ENCODE measurements at regions not wholly inside any gene's neighbourhood (a gene's known extent, or its start where the extent isn't known, plus 50 kb on each side); places are given as distances from the start of the nearest gene placed in this dataset.

GRCh38 chr21:16279731-16280581 is 550.2 kb downstream of the USP25 start:
- no peak for FAIRE-seq
- no peak for TF ChIP-seq POU2F2 (IDR thresholded peaks at IDR 0.05; ENCODE audit: low read depth, low read length)
- TF ChIP-seq TAF1 (IDR thresholded peaks at IDR 0.05; ENCODE audit: low read depth, low read length), result no peak
- no peak for TF ChIP-seq SPI1 (IDR thresholded peaks at IDR 0.05; ENCODE audit: low read depth, low read length)
- no peak for TF ChIP-seq POLR2AphosphoS5 (IDR thresholded peaks at IDR 0.05; ENCODE audit: low read depth, low read length)
- TF ChIP-seq POLR2A (IDR thresholded peaks at IDR 0.05; ENCODE audit: low read depth, low read length), result no peak
- TF ChIP-seq PAX5 (IDR thresholded peaks at IDR 0.05; ENCODE audit: insufficient read depth, low read length, severe bottlenecking), result no peak
- DNase-seq (ENCODE audit: insufficient read length, low spot score), result no peak

GRCh38 chr21:16280686-16281091 is 550.9 kb downstream of the USP25 start:
- FAIRE-seq, result no peak

DNA sequence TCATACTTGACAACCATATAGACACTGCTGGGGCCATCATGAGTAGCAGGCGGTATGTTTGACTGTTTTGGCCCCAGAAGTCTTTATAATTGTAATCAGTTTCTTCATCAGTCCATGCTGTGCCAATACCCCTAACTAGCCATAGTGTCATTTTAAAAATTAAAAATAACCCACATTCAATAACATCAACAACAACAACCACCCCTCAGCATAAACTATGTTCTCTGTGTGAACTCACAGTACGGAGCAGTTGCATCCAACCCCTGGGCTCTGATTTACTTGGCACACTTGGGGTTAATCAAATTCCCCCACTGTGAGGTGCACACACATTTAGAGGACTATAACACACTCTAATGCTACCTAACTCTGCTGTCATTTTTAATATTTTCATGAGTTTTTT is 553.7 kb downstream of the USP25 start:
- no peak for DNase-seq (ENCODE audit: insufficient read length, low spot score)
- FAIRE-seq, result no peak
- TF ChIP-seq POLR2A (IDR thresholded peaks at IDR 0.05; ENCODE audit: low read depth, low read length) (no peak), POLR2AphosphoS5 (IDR thresholded peaks at IDR 0.05; ENCODE audit: low read depth, low read length) (no peak), POU2F2 (IDR thresholded peaks at IDR 0.05; ENCODE audit: low read depth, low read length) (no peak), PAX5 (IDR thresholded peaks at IDR 0.05; ENCODE audit: insufficient read depth, low read length, severe bottlenecking) (no peak), SPI1 (IDR thresholded peaks at IDR 0.05; ENCODE audit: low read depth, low read length) (no peak), TAF1 (IDR thresholded peaks at IDR 0.05; ENCODE audit: low read depth, low read length) (no peak)

More at GRCh38 chr21:16280686-16281091, 550.9 kb downstream of the USP25 start:
- no peak for DNase-seq (ENCODE audit: insufficient read length, low spot score)
- TF ChIP-seq SPI1 (IDR thresholded peaks at IDR 0.05; ENCODE audit: low read depth, low read length) (no peak), POU2F2 (IDR thresholded peaks at IDR 0.05; ENCODE audit: low read depth, low read length) (no peak), POLR2AphosphoS5 (IDR thresholded peaks at IDR 0.05; ENCODE audit: low read depth, low read length) (no peak), PAX5 (IDR thresholded peaks at IDR 0.05; ENCODE audit: insufficient read depth, low read length, severe bottlenecking) (no peak)

GRCh38 chr21:16285605-16286126 is 555.9 kb downstream of the USP25 start:
- no peak for TF ChIP-seq POU2F2 (IDR thresholded peaks at IDR 0.05; ENCODE audit: low read depth, low read length)
- TF ChIP-seq POLR2A (IDR thresholded peaks at IDR 0.05; ENCODE audit: low read depth, low read length), result no peak
- no peak for DNase-seq (ENCODE audit: insufficient read length, low spot score)
- no peak for FAIRE-seq

DNA sequence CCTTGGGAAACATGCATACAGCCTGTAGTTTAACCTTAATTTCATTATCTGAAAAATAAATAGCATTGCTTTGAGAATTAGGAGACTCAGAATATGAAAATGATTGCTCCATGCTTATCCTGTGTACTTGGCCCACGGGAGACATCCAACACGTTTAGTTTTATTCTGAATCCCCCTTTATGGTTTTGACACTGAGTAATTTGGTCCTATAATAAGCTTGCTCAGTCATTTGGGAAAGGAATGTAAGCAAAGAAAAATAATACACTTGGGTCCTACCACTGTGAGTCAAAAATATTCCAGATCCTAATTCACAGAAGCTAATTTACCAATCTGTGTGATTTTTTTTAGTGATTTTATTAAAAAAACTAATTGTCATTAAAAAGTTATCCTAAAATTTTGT is 557.3 kb downstream of the USP25 start:
- DNase-seq (ENCODE audit: insufficient read length, low spot score) (no peak), FAIRE-seq (no peak)
- TF ChIP-seq SPI1 (IDR thresholded peaks at IDR 0.05; ENCODE audit: low read depth, low read length) (no peak), POLR2A (IDR thresholded peaks at IDR 0.05; ENCODE audit: low read depth, low read length) (no peak), POU2F2 (IDR thresholded peaks at IDR 0.05; ENCODE audit: low read depth, low read length) (no peak), POLR2AphosphoS5 (IDR thresholded peaks at IDR 0.05; ENCODE audit: low read depth, low read length) (no peak), TAF1 (IDR thresholded peaks at IDR 0.05; ENCODE audit: low read depth, low read length) (no peak), PAX5 (IDR thresholded peaks at IDR 0.05; ENCODE audit: insufficient read depth, low read length, severe bottlenecking) (no peak)

DNA sequence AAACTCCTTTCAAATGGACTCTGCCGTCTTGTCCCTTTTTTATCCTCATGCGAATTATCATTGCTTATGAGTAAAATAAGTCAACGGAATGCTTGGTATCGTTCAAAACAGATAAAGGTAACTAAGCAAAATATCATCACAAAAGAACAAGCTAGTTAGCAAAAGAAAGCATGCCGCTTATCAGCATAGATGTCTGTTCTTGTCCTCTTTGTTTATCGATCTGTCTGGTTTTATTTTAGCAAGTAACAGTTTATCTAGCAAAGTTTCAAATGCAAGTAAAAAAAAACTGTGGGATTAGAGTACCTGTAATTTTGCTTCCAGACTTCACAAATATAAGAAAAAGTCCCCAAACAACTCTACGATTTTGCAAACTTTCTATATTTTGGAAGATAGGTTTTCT is 561.5 kb downstream of the USP25 start:
- TF ChIP-seq POU2F2 (IDR thresholded peaks at IDR 0.05; ENCODE audit: low read depth, low read length), result no peak
- TF ChIP-seq SPI1 (IDR thresholded peaks at IDR 0.05; ENCODE audit: low read depth, low read length), result no peak
- no peak for TF ChIP-seq TAF1 (IDR thresholded peaks at IDR 0.05; ENCODE audit: low read depth, low read length)
- TF ChIP-seq POLR2A (IDR thresholded peaks at IDR 0.05; ENCODE audit: low read depth, low read length), result no peak
- no peak for TF ChIP-seq PAX5 (IDR thresholded peaks at IDR 0.05; ENCODE audit: insufficient read depth, low read length, severe bottlenecking)
- no peak for TF ChIP-seq POLR2AphosphoS5 (IDR thresholded peaks at IDR 0.05; ENCODE audit: low read depth, low read length)
- DNase-seq (ENCODE audit: insufficient read length, low spot score), result no peak
- no peak for FAIRE-seq

- TF ChIP-seq POLR2AphosphoS5 (IDR thresholded peaks at IDR 0.05; ENCODE audit: low read depth, low read length), result no peak
- TF ChIP-seq POLR2A (IDR thresholded peaks at IDR 0.05; ENCODE audit: low read depth, low read length), result no peak
- TF ChIP-seq TAF1 (IDR thresholded peaks at IDR 0.05; ENCODE audit: low read depth, low read length), result no peak
- TF ChIP-seq PAX5 (IDR thresholded peaks at IDR 0.05; ENCODE audit: insufficient read depth, low read length, severe bottlenecking), result no peak
- TF ChIP-seq POU2F2 (IDR thresholded peaks at IDR 0.05; ENCODE audit: low read depth, low read length), result no peak
- no peak for TF ChIP-seq SPI1 (IDR thresholded peaks at IDR 0.05; ENCODE audit: low read depth, low read length)
Measured at GRCh38 chr21:16294128-16294527, 564.3 kb downstream of the USP25 start.

GRCh38 chr21:16302851-16303282 is 573.1 kb downstream of the USP25 start:
- TF ChIP-seq POU2F2 (IDR thresholded peaks at IDR 0.05; ENCODE audit: low read depth, low read length), result no peak
- no peak for TF ChIP-seq TAF1 (IDR thresholded peaks at IDR 0.05; ENCODE audit: low read depth, low read length)
- no peak for TF ChIP-seq POLR2A (IDR thresholded peaks at IDR 0.05; ENCODE audit: low read depth, low read length)
- no peak for TF ChIP-seq SPI1 (IDR thresholded peaks at IDR 0.05; ENCODE audit: low read depth, low read length)
- TF ChIP-seq POLR2AphosphoS5 (IDR thresholded peaks at IDR 0.05; ENCODE audit: low read depth, low read length), result no peak
- no peak for TF ChIP-seq PAX5 (IDR thresholded peaks at IDR 0.05; ENCODE audit: insufficient read depth, low read length, severe bottlenecking)
- FAIRE-seq (no peak), DNase-seq (ENCODE audit: insufficient read length, low spot score) (no peak)

More at GRCh38 chr21:16294128-16294527, 564.3 kb downstream of the USP25 start:
- DNase-seq (ENCODE audit: insufficient read length, low spot score), result no peak
- no peak for FAIRE-seq

GRCh38 chr21:16304174-16305095 is 574.7 kb downstream of the USP25 start:
- no peak for FAIRE-seq
- no peak for DNase-seq (ENCODE audit: insufficient read length, low spot score)
- TF ChIP-seq POLR2AphosphoS5 (IDR thresholded peaks at IDR 0.05; ENCODE audit: low read depth, low read length), result no peak
- no peak for TF ChIP-seq POLR2A (IDR thresholded peaks at IDR 0.05; ENCODE audit: low read depth, low read length)
- no peak for TF ChIP-seq PAX5 (IDR thresholded peaks at IDR 0.05; ENCODE audit: insufficient read depth, low read length, severe bottlenecking)
- no peak for TF ChIP-seq POU2F2 (IDR thresholded peaks at IDR 0.05; ENCODE audit: low read depth, low read length)
- TF ChIP-seq SPI1 (IDR thresholded peaks at IDR 0.05; ENCODE audit: low read depth, low read length), result no peak
- TF ChIP-seq TAF1 (IDR thresholded peaks at IDR 0.05; ENCODE audit: low read depth, low read length), result no peak
